ENCODE measurements at regions not wholly inside any gene's neighbourhood (a gene's known extent, or its start where the extent isn't known, plus 50 kb on each side); places are given as distances from the start of the nearest gene placed in this dataset.
"Not testable (repeated sequence)": the region's sequence is repeated elsewhere in the genome, so short reads cannot be mapped to it uniquely, and the experiment has no call there.

GRCh38 chr10:80952436-80952835, 414.7 kb downstream of the SH2D4B start:
- no peak for DNase-seq

GRCh38 chr10:80957161-80957560, 419.5 kb downstream of the SH2D4B start:
- DNase-seq = no peak

GRCh38 chr10:80964179-80964578, 426.5 kb downstream of the SH2D4B start:
- DNase-seq = no peak

- no peak for DNase-seq
These were observed 427.4 kb downstream of the SH2D4B start for GRCh38 chr10:80964955-80965614.

GRCh38 chr10:80966326-80966986, 428.8 kb downstream of the SH2D4B start:
- DNase-seq = no peak

- DNase-seq = not testable (repeated sequence)
These were observed 429.7 kb downstream of the SH2D4B start for GRCh38 chr10:80967357-80967756.

- no peak for DNase-seq
These were observed 431.2 kb downstream of the SH2D4B start for GRCh38 chr10:80968903-80969302.

- no peak for DNase-seq
These were observed 433.8 kb downstream of the SH2D4B start for GRCh38 chr10:80971461-80971860.

- DNase-seq = no peak
These were observed 439.0 kb downstream of the SH2D4B start for GRCh38 chr10:80976658-80977057.

DNA sequence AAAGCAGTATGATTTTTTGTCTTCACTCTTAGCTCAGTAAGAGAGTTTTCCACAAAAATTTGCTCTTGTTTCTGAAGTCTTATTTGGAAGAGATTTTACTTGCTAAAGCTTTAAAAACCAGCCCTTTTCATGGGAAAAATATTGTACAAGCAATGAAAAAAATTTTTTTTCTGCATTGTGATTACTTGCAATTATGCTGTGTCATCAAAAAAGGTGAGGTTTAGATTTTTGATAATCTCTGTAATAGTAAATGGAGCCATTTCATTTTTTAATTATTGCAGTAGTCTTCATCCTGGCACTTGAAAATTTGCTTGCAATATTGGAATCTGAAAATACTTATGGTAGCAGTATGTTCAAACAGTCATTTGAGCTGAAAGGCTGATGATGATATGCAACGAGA, 447.4 kb downstream of the SH2D4B start:
- DNase-seq = no peak

- no peak for DNase-seq
These were observed 448.9 kb downstream of the SH2D4B start for GRCh38 chr10:80986596-80986995.

- DNase-seq = no peak
These were observed 451.1 kb downstream of the SH2D4B start for GRCh38 chr10:80988755-80989154.

DNA sequence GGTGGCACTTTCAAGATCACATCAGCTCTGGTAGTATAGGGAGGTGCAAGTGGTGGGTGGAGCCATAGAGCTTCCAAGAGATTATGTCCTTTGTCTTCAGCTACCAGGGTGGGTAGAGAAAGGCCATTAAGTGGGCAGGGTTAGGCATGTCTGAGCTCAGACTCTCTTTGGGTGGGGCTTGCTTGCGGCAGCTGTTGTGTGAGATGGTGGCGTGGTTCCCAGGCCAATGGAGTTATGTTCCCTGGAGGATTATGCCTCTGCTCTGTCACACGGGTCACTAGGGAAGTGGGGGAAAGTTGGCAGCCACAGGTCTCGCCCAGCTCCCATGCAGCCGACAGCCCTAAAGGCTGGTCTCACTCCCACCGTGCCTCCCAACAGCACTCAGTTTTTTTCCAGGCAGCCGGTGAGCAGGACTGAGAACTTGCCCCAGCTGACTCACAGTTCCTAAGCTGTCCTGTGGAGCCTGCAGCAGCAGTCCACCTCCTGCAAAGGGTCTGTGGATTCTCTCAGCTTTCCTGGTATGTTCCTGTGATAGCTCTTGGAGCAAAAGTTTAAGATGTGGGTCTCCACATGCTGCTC, 459.0 kb downstream of the SH2D4B start:
- no peak for DNase-seq

- DNase-seq = no peak
These were observed 463.1 kb downstream of the SH2D4B start for GRCh38 chr10:81000781-81001180.

- no peak for DNase-seq
These were observed 464.7 kb downstream of the SH2D4B start for GRCh38 chr10:81002382-81002781.

- DNase-seq = no peak
These were observed 470.2 kb downstream of the SH2D4B start for GRCh38 chr10:81007872-81008271.

- DNase-seq = peak; percentile 62
These were observed 471.0 kb downstream of the SH2D4B start for GRCh38 chr10:81008726-81009125.

GRCh38 chr10:81009296-81009695, 471.6 kb downstream of the SH2D4B start:
- no peak for DNase-seq

DNA sequence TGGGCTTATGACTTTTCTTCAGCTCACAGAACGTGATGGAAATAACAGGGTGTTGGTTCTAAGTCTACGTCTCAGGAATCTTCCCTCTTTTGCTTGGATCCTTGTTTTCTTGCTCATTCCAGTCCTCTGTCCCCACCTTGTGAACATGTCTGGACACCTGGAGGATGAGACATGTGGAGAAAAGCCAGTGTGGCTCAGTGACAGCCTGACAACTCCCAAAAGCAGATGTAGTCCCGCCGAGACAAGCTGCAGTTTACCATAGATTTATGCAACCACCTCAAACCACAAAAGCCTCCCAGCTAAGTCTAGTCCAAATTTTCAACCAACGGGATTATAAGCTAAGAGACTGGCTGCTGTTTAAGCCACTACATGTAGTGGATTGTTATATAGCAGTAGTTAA, 476.1 kb downstream of the SH2D4B start:
- DNase-seq = no peak

- peak; percentile 72 for DNase-seq
These were observed 481.6 kb downstream of the SH2D4B start for GRCh38 chr10:81019029-81019890.

DNA sequence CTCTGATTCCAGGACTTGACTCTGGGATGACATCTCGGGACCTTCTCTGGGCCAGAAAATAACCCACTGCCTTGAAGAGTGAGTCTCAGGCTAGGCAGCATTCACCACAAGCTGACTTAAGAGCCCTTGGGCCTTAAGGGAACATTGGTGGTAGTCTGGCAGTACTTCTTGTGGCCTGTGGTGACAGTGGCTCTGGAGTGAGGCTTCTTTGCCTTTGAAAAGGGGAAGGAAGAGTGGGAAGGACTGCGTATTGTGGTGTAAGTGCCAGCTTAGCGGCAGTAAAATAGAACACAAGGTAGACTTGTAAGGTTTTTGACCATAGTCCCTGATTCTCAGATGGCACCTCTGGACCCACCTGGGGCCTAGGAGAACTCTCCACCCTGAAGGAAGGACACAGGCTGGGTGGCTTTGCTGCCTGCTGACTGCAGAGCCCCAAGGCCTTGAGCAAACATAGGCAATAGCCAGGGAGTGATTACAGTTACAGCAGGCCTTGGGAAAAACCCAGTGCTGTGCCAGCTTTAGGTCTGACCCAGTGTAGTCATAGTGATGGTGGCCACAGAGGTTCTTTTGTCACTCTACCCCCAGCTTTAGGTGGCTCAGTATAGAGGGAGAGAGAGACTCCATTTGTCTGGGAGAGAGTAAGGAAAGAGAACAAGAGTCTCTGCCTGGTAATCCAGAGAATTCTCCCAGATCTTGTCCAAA, 483.9 kb downstream of the SH2D4B start:
- DNase-seq = no peak

DNA sequence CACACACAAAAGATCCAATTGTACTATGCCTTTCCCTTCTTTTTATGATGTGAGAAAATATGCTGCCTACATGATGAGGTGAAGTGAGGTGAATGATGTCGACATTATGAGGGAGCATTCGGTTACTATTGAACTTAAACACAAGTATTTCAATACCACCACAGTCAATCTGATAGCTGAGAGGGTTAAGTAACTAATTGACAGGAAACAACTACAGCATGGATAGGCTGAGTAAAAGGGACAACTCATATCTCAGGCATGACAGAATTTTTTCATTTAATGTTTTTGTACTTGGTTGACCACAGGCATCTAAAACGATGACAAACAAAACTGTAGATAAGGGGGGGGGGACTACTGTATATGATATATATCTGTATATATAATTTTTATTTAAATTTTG, 488.9 kb downstream of the SH2D4B start:
- no peak for DNase-seq
